HG02885 (cell line): ENCODE measurements at regions not wholly inside any gene's neighbourhood (a gene's known extent, or its start where the extent isn't known, plus 50 kb on each side); places are given as distances from the start of the nearest gene placed in this dataset.

Experiments
- ATAC-seq: cut with Tn5 transposase; IDR thresholded peaks from one replicate; pipeline ENCODE4 v1.9.1; 2021; ENCODE audit warnings: mild to moderate bottlenecking; ENCODE audit not compliant: unreplicated experiment, poor library complexity

DNA sequence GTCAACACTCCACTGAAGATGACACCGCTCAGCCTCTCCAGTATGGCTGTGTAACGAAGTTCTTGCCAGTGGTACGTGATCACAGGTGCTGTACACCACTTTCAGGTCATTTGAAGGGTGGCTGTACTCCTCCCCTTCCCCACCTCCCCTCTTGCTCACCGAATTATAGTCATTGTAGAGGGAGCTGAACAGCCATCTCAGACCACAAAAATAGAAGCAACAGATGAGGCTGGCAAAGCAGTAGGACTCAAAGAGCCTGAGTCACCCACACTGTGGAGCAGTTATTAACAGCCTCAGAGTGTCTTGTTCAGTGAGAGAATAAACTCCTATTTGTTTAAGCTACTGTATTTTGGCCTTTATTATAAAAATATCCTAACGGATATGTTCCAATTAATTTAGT, 192.5 kb upstream of the MCHR2 start:
- ATAC-seq: no peak

- ATAC-seq: peak; percentile 88
These were observed 191.6 kb upstream of the MCHR2 start for GRCh38 chr6:100185615-100186014.

DNA sequence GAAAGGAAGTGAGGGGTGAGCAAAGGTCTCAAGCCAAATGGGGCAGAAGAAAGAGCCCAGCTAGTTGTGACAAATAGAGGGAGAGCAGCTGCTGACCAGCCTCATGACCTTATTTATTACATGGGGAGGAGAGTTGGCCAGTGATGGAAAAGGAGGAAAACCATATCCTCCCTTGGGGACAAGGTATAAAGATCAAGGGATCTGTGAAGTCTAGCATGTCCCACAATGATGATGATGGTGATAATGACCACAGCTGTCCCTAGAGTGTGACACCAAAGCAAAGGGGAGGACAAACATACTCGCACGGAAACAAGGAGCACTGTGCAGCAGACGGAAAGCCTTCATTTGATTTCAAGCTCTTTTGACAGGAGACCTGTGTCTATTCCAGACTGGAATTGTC, 190.4 kb upstream of the MCHR2 start:
- ATAC-seq: no peak

DNA sequence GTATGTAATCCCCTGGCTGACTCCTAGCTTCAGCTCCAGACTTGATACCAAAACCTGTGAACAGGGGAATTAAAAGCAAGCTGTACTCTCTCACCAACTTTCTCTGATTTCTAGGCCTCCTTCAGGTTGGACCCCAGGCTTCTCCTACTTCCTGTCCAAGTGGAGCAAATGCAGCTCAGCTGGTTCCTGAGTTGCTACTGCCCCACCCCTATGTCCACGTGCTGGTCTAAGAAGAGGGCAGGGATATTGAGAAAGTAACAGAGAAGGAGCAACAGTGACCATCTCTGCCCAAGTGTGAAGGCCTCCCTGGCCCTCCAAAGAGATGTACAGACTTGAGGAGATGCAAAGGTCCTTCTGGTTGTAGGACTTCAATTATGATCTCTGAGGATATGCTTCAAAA, 188.3 kb upstream of the MCHR2 start:
- no peak for ATAC-seq

DNA sequence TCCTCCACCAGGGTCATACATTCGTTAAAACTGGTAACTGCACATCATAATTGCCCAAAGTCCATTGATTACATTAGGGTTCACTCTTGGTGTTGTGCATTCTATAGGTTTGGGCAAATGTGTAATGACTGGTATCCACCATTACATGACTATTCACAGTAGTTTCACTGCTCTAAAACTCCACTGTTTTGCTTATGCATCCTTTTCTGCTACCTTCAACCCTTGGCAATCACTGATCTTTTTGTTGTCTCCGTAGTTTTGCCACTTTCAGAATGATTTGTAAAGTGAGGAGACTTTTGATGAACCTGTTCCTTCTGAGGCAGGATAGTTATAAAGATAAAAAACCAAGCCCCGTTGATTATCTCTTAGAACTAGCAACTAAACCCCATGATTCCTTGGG, 187.3 kb upstream of the MCHR2 start:
- ATAC-seq: no peak

GRCh38 chr6:100179576-100179975, 185.6 kb upstream of the MCHR2 start:
- ATAC-seq: no peak

DNA sequence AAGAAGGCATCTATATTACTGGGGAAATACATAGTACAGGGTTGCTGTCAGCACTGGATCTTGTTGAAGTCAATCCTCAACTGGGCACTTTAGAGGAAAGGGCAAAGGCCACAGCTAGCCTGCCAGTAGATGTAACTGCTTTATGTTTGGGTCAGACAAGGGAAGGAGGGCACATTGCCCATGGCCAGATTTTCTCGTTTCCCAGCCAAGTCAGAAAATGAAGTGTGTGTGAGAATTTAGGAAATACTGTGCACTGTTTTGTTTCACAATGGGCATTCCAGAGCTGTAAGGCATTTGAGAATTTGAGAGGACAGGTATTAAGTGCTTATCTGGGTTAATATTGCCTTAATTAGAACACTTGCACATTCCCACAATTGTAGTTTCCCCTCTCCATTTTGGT, 183.9 kb upstream of the MCHR2 start:
- no peak for ATAC-seq

GRCh38 chr6:100176951-100177710, 183.1 kb upstream of the MCHR2 start:
- no peak for ATAC-seq

GRCh38 chr6:100176311-100176950, 182.4 kb upstream of the MCHR2 start:
- ATAC-seq: peak; percentile 30

GRCh38 chr6:100175814-100176310, 181.8 kb upstream of the MCHR2 start:
- no peak for ATAC-seq

DNA sequence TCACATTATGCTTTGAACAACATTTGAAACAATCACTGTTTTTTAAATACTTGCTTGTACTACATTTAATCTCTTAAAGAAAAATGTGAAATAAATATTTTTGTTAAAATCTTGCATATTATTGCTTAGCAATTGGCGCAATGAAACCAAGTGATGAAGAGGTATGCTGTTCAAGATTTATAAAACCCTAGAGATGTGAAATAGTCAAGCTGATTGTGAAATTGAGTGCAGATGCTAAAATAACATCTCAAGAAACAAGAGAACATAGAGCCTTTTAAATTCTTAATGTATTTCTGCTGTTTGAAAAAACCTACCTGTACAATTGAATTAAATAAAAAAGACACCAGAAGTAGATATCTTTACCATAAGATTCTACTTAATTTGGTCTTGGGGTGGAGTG, 179.2 kb upstream of the MCHR2 start:
- no peak for ATAC-seq

- no peak for ATAC-seq
These were observed 178.3 kb upstream of the MCHR2 start for GRCh38 chr6:100172322-100172713.

DNA sequence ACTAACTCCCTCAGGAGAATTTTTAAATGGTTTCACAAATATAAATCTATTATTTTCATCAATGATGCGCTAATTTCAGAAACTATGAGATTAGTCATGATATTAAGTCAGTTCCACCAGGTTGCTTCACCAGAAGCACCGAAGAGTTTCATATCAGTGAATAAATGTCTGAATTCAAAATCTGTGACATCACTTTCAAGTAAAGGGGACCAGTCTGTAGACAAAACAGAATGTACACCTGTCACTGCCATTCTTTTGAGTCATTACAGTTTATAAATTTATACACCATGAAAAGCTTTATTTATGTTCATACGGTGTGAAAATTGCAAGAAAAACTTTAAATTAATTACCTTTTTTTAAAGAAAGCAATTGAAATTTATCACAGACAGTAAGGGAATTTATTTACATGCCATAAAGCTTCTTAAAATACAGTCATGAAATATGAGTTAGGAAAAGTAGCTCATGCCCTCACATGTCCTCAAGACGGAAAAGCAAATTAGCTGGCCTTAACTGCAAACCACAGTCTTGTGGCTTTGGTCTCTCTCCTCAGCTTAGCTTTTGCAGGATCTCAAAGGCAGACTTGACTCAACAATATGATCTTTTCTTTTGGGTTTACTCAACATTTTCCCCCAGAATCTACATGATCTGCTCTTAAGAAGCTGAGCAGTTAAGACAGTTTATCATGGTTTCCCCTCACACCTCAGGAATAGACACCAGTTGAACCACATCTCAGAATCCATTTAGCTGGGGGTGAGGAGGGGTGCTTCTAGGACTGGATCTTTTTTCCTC, 177.7 kb upstream of the MCHR2 start:
- ATAC-seq: peak; percentile 85

- no peak for ATAC-seq
These were observed 174.1 kb upstream of the MCHR2 start for GRCh38 chr6:100168148-100168547.

- no peak for ATAC-seq
These were observed 173.6 kb upstream of the MCHR2 start for GRCh38 chr6:100167585-100167984.

GRCh38 chr6:100166956-100167355, 172.9 kb upstream of the MCHR2 start:
- ATAC-seq: no peak

DNA sequence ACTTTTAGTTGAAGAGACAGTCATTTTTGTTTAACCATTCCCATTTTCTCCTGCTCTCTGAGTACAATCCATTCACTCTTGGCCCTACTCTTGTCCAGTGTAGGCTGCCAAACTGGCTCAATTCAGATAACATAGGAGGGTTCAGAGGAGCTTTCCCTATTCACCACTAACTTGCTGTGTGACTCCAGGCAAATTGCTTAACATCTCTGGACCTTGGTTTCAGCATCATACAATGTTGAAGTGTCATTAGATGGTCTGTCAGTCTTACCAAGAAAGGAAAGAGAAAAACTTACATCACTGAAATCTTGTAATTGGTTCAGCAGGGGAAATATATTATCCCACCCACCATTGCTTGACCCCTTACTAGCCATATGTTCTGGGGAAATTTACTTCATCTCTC, 171.4 kb upstream of the MCHR2 start:
- ATAC-seq: no peak

- no peak for ATAC-seq
These were observed 169.0 kb upstream of the MCHR2 start for GRCh38 chr6:100163035-100163434.

GRCh38 chr6:100161782-100162365, 167.9 kb upstream of the MCHR2 start:
- no peak for ATAC-seq

DNA sequence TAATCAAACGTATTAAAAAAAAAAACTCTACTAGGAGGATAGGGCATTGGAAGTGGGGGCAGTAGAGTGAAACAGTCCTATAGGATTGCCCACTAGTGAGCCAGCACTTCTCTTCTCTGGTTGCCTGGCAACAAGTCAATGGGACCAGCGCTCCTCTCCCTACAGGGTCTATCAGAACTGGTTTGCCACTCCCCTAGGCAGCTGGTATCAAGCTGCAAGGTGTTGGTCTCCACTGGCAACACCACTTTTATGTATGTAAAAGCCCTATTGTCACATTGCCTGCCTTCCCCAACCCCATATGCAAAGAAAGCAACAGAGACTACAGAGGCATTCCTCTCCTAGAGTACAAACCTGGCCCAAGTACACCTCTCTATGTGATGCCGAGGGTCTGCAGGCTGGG, 166.9 kb upstream of the MCHR2 start:
- ATAC-seq: no peak

DNA sequence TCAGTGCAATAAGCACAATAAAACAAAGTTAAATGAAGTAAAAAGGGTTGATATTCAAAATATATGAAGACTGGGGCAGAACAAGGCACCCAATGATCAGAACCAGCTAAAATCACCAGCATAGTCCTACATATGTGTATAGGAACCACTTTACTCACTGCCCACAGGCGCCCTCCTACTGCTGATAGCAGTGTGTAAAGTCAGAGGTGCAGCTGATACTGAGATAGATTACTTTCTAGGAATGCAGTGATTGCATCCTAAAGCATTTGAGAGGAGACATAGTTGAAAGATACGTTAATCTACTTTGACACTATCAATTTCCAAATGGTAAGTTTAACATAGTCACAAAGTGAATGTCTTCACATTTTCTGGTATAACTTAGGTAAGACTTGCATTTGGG, 161.1 kb upstream of the MCHR2 start:
- ATAC-seq: no peak
